ENCODE measurements at regions not wholly inside any gene's neighbourhood (a gene's known extent, or its start where the extent isn't known, plus 50 kb on each side); places are given as distances from the start of the nearest gene placed in this dataset.
"Not testable (repeated sequence)": the region's sequence is repeated elsewhere in the genome, so short reads cannot be mapped to it uniquely, and the experiment has no call there.

- no peaks in the 10 kb centered on the region for H3K9me3 Mint-ChIP-seq
- no peak overlapping the region for H3K4me3 Mint-ChIP-seq
Observed at GRCh38 chr5:125476901-125477585, 730.6 kb upstream of the ZNF608 start.

DNA sequence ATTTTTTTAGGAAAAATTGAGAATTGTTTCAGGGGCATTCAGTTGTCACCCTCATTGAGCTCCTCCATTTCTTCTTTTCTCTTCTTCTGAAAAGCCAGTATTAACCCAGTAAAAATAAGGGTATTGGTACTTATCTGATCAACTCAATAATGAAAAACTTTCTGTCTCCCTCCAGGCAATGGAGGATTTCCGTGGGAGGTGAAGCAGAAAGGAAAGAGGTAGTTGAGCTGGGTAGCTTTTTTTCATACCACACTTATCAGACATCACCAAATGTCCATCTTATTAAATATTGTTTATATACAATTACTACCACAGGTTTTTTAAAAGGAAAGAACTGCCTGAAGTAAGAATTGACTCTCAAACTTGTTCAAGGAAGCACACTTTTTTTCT lies 731.1 kb upstream of the ZNF608 start:
- no peaks in the 10 kb centered on the region for H3K4me1 Mint-ChIP-seq
- no peaks in the 10 kb centered on the region for H3K27me3 Mint-ChIP-seq
- no peak overlapping the region for H3K27ac Mint-ChIP-seq
- H3K36me3 Mint-ChIP-seq, result no peaks in the 10 kb centered on the region
- H3K4me3 Mint-ChIP-seq, result no peak overlapping the region
- ATAC-seq, result no peak
- H3K9me3 Mint-ChIP-seq, result no peaks in the 10 kb centered on the region

More at GRCh38 chr5:125476901-125477585, 730.6 kb upstream of the ZNF608 start:
- no peak overlapping the region for H3K27ac Mint-ChIP-seq
- ATAC-seq, result no peak
- no peaks in the 10 kb centered on the region for H3K27me3 Mint-ChIP-seq
- H3K36me3 Mint-ChIP-seq, result no peaks in the 10 kb centered on the region
- no peaks in the 10 kb centered on the region for H3K4me1 Mint-ChIP-seq

- Mint-ChIP-seq H3K27me3 (no peaks in the 10 kb centered on the region), H3K27ac (no peak overlapping the region), H3K4me1 (no peaks in the 10 kb centered on the region), H3K36me3 (no peaks in the 10 kb centered on the region), H3K9me3 (no peaks in the 10 kb centered on the region), H3K4me3 (no peak overlapping the region)
- no peak for ATAC-seq
Observed at GRCh38 chr5:125478599-125478998, 732.2 kb upstream of the ZNF608 start.

DNA sequence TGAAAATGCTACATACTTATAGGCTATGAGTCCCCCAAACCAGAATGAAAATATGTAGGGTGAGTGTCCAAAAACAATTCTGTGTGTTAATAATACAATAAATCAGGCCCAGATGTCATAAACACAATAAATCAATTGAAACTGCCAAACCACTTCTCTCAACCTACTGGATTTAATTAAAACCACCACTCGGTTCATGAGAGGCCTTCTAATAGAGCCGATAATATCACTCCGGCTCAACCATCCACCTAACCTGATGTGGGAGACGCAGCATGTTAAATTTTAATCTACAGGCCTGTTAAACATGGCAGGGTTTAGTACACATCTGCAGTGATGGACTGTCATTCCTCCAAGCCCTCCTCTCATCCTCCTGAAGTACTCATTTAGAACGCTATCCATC lies 734.5 kb upstream of the ZNF608 start:
- no peaks in the 10 kb centered on the region for H3K36me3 Mint-ChIP-seq
- ATAC-seq, result no peak
- H3K9me3 Mint-ChIP-seq, result no peaks in the 10 kb centered on the region
- no peak overlapping the region for H3K27ac Mint-ChIP-seq
- H3K4me3 Mint-ChIP-seq, result no peak overlapping the region
- H3K4me1 Mint-ChIP-seq, result no peaks in the 10 kb centered on the region
- H3K27me3 Mint-ChIP-seq, result no peaks in the 10 kb centered on the region

DNA sequence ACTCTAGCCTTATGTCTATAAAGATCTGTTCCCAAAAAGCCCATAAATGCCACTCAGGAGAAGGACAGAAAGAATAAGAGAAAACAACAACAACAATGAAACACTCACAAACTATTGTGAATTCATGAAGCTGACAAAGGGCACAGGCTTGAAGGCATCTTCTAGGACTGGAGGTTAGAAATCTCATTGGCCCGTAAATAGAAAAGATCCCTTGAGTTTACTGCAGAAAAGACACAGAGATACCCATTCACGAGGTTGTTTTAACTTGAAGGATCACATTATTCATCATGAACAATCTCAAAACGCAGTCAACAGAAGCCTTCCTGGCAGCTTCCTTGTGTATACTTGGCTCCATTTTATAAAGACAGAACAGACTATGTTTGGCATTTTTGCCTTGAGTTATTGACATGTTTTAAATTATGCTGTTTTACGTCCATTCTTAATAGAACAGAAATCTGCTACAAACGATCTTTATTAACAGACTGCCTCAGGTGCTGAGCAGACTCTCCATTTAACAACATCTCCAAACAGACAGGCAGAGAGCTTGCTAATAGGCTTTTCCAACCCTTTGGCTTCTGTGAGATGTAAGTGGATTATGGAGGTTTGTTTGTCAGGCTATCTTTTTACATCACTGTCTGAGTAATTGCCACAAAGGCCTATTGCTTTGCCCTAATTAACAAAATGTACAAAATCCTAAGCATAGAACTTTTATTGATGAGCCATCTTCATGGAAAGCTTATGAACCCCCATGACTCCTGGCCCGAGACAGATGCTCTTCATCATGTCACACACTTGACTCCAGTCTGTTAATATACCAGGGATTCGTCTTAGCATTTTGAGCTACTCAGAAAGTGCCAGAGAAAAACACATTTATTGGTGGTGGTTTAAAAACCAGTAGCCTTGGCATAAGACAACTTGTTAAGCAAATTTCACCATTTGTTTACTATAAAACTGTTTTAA lies 735.3 kb upstream of the ZNF608 start:
- ATAC-seq, result no peak
- Mint-ChIP-seq H3K36me3 (no peaks in the 10 kb centered on the region), H3K27ac (no peak overlapping the region)

DNA sequence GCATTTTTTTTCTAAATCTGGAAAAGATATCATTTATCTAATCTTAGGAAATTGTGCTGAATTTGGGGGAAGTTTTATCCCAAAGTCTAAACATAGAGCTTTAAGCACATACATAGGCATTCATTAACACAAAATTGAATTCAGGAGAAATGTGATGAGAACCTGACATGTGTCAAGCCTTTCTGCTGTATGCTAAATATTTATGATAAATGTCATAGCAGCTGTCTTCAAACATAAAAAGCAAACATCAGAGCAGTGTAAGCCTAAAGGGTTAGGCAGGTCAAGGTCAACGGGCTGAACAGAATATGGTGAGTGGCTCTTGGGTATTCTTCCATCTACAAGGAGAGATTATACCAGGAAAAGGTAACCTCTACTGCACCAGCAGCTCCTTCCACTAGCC lies 737.2 kb upstream of the ZNF608 start:
- Mint-ChIP-seq H3K4me1 (no peaks in the 10 kb centered on the region), H3K9me3 (no peaks in the 10 kb centered on the region), H3K27me3 (no peaks in the 10 kb centered on the region), H3K4me3 (no peak overlapping the region), H3K27ac (no peak overlapping the region), H3K36me3 (no peaks in the 10 kb centered on the region)
- ATAC-seq, result no peak

More for the DNA sequence above, 735.3 kb upstream of the ZNF608 start:
- Mint-ChIP-seq H3K9me3 (no peaks in the 10 kb centered on the region), H3K4me3 (no peak overlapping the region), H3K4me1 (no peaks in the 10 kb centered on the region), H3K27me3 (no peaks in the 10 kb centered on the region)

GRCh38 chr5:125484272-125484741 lies 737.9 kb upstream of the ZNF608 start:
- H3K9me3 Mint-ChIP-seq, result no peaks in the 10 kb centered on the region
- no peaks in the 10 kb centered on the region for H3K27me3 Mint-ChIP-seq
- H3K4me1 Mint-ChIP-seq, result no peaks in the 10 kb centered on the region
- H3K36me3 Mint-ChIP-seq, result no peaks in the 10 kb centered on the region
- no peak overlapping the region for H3K27ac Mint-ChIP-seq
- H3K4me3 Mint-ChIP-seq, result no peak overlapping the region
- no peak for ATAC-seq

DNA sequence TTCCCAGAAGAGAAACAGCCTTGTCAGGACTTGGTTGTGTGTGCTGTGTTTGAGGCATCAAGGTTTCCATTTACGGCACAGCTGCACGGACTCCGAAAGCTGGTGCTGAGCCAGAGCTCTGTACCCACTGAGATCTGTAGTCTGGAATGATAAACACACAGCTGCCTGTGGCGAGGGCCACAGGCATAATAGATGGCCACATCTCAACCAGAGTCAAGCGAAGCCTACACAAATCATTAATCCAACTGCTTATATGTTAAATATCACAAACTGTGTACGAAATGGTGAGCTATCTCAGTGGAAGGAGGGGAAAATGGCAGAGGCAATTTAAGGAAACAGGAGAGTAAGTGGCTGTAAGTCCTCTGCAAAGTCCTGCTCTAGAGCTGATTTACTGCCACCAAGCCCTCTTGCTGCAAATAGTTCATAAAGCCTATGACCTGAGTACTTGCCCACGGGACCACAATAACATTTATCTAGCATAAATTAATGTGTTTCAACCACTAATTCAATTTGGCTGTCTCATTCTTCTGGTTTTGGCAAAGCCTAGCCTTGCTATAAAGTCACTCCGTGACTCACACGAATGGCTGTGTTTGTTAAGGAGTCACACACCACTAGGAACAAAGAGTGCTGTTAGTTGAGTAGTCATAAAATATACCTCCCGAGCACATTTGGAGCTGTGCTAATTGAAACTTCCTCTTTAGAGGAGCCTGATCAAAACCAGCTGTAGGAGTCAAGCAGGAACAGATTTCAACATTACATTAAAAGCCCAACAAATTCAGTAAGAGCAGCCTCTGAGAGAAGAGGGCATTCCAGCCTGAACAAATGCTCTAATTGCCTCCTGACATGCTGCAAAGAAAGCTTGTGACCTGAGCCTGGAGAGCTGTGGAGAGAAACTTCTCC lies 738.6 kb upstream of the ZNF608 start:
- Mint-ChIP-seq H3K4me1 (no peaks in the 10 kb centered on the region), H3K9me3 (no peaks in the 10 kb centered on the region), H3K27me3 (no peaks in the 10 kb centered on the region), H3K36me3 (no peaks in the 10 kb centered on the region), H3K4me3 (no peak overlapping the region), H3K27ac (no peak overlapping the region)
- no peak for ATAC-seq

DNA sequence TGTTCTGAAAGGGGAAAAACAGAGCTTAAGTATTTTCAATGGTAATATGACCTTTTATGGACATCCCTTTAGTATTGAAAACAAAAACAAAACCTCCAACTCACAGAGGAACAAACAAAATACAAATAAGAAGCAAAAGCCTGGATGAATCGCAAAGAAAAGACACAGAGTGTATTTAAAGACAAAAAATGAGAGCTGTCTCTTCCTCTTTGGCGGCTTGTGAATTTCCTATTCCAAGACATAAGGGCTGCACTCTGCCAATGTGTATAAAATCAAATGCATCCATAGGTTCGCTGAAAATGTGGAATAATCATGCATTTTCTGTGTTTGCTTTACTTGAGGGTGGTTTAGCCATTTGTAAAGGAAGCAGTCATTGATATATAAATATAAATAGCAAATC lies 739.3 kb upstream of the ZNF608 start:
- H3K27me3 Mint-ChIP-seq, result no peaks in the 10 kb centered on the region
- H3K4me3 Mint-ChIP-seq, result no peak overlapping the region
- no peaks in the 10 kb centered on the region for H3K9me3 Mint-ChIP-seq
- no peak overlapping the region for H3K27ac Mint-ChIP-seq
- no peak for ATAC-seq
- no peaks in the 10 kb centered on the region for H3K36me3 Mint-ChIP-seq
- no peaks in the 10 kb centered on the region for H3K4me1 Mint-ChIP-seq

- no peaks in the 10 kb centered on the region for H3K4me1 Mint-ChIP-seq
- no peaks in the 10 kb centered on the region for H3K9me3 Mint-ChIP-seq
- ATAC-seq, result no peak
- H3K27ac Mint-ChIP-seq, result no peak overlapping the region
- no peaks in the 10 kb centered on the region for H3K36me3 Mint-ChIP-seq
- no peaks in the 10 kb centered on the region for H3K27me3 Mint-ChIP-seq
- no peak overlapping the region for H3K4me3 Mint-ChIP-seq
Observed at GRCh38 chr5:125486634-125487033, 740.2 kb upstream of the ZNF608 start.

DNA sequence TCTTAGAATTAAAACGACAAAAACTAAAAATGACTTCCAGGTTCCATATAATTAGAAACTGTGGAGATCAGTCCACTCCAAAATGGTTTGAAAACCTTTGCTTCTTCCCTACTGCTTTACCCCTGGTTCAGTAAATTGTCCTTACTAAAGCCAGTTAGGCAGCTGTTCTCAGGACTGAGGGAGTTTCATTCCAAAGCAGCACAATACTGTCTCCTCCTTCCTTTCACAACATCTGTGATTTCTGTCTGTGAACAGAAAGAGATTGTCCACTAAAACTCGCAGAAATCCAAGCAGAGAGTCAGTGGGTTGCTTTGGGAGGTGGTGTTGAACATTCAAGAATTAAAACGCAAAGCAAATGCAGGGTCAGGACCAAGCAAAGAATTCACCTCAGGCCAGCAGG lies 740.8 kb upstream of the ZNF608 start:
- no peaks in the 10 kb centered on the region for H3K9me3 Mint-ChIP-seq
- H3K36me3 Mint-ChIP-seq, result no peaks in the 10 kb centered on the region
- no peaks in the 10 kb centered on the region for H3K27me3 Mint-ChIP-seq
- no peak for ATAC-seq
- no peak overlapping the region for H3K4me3 Mint-ChIP-seq
- no peaks in the 10 kb centered on the region for H3K4me1 Mint-ChIP-seq
- H3K27ac Mint-ChIP-seq, result no peak overlapping the region

- ATAC-seq, result not testable (repeated sequence)
Observed at GRCh38 chr5:125487652-125488051, 741.2 kb upstream of the ZNF608 start.

DNA sequence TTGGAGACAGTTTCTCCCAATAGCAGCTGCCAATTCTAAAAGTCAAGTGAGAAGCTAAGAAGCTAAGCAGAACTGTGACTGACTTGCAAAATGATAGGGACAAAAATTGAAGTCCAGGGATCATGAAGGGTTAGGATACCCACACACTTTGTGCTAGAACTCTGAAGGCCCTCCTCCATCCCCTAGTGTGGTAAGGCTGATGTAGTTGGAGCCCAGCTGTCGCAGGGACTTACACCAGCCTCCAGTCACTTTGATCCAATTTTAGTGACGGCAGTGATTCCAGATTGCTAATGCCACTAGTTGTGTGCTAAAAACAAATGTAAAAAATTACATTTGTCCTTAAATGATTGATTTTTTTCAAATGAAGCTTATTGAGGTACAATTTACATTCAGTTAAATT lies 742.7 kb upstream of the ZNF608 start:
- Mint-ChIP-seq H3K36me3 (no peaks in the 10 kb centered on the region), H3K4me3 (no peak overlapping the region), H3K27me3 (no peaks in the 10 kb centered on the region), H3K27ac (no peak overlapping the region), H3K4me1 (no peaks in the 10 kb centered on the region), H3K9me3 (no peaks in the 10 kb centered on the region)
- no peak for ATAC-seq

More at GRCh38 chr5:125487652-125488051, 741.2 kb upstream of the ZNF608 start:
- not testable (repeated sequence) for H3K4me1 Mint-ChIP-seq, H3K27ac Mint-ChIP-seq, H3K4me3 Mint-ChIP-seq, H3K27me3 Mint-ChIP-seq, H3K36me3 Mint-ChIP-seq, H3K9me3 Mint-ChIP-seq

- no peaks in the 10 kb centered on the region for H3K4me1 Mint-ChIP-seq
- H3K9me3 Mint-ChIP-seq, result no peaks in the 10 kb centered on the region
- no peaks in the 10 kb centered on the region for H3K27me3 Mint-ChIP-seq
- no peak overlapping the region for H3K4me3 Mint-ChIP-seq
- H3K36me3 Mint-ChIP-seq, result no peaks in the 10 kb centered on the region
- ATAC-seq, result no peak
- no peak overlapping the region for H3K27ac Mint-ChIP-seq
Observed at GRCh38 chr5:125491986-125492492, 745.6 kb upstream of the ZNF608 start.

DNA sequence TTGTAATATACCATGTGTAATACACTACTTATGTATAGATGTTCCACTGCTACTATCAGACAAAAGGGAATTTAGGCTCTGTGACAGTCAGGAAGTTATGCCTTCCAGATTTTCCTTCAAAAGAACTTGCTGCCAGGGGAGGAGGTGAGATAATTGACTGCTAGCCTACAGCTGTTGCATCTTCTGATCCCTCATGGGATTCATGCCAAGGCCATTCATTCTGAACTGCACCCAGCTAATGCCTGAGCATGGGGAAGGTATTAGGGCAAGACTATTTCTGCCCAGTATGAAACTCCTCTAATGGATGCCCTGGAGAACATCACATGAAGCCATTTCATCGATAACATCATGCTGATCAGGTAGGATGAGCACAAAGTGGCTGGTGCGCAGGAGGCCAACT lies 746.5 kb upstream of the ZNF608 start:
- Mint-ChIP-seq H3K36me3 (no peaks in the 10 kb centered on the region), H3K4me1 (no peaks in the 10 kb centered on the region), H3K27ac (no peak overlapping the region), H3K9me3 (no peaks in the 10 kb centered on the region), H3K4me3 (no peak overlapping the region), H3K27me3 (no peaks in the 10 kb centered on the region)
- no peak for ATAC-seq
